Testis (tissue), 2 donors: ENCODE measurements at regions not wholly inside any gene's neighbourhood (a gene's known extent, or its start where the extent isn't known, plus 50 kb on each side); places are given as distances from the start of the nearest gene placed in this dataset.

Experiments
- DNase-seq: peaks from one replicate; pipeline ENCODE4 v3.0.0-alpha.2; 2019
- H3K27ac ChIP-seq, 2 donors: fragments of 200-600 bp; sonication (generic); one replicate each; pipeline ENCODE4 v1.5.1; 2019
- H3K27me3 ChIP-seq: fragments of 200-600 bp; sonication (generic); one replicate; pipeline ENCODE4 v1.5.1; 2019
- H3K36me3 ChIP-seq: fragments of 200-600 bp; sonication (generic); one replicate; pipeline ENCODE4 v1.5.1; 2017; ENCODE audit warnings: low read depth; ENCODE audit errors: missing control alignments
- H3K4me1 ChIP-seq: fragments of 200-600 bp; sonication (generic); one replicate; pipeline ENCODE4 v1.5.1; 2019
- H3K4me3 ChIP-seq, 2 donors: fragments of 200-600 bp; sonication (generic); one replicate each; pipeline ENCODE4 v1.5.1; 2017 to 2019
- H3K9me3 ChIP-seq: fragments of 200-600 bp; sonication (generic); one replicate; pipeline ENCODE4 v1.5.1; 2017
- CTCF ChIP-seq, 3 experiments: fragments of 450-650 bp in 2 of 3; fragments of 200-600 bp in 1 of 3; sonication (generic) in 1 of 3; IDR thresholded peaks; one replicate each; pipeline ENCODE4 v1.5.1; 2016 to 2019; ENCODE audit warnings: antibody characterized with exemption in 3 of 3, mild to moderate bottlenecking in 2 of 3, moderate library complexity in 1 of 3
- POLR2A ChIP-seq: fragments of 450-650 bp; IDR thresholded peaks from one replicate; pipeline ENCODE4 v1.6.1; 2017; ENCODE audit warnings: antibody characterized with exemption, mild to moderate bottlenecking, moderate library complexity
- WGBS, 2 donors: methylation state at CpG; one replicate each; pipeline ENCODE4 v1.1.5; 2018; 5-methylcytosine and 5-hydroxymethylcytosine counted together
- intact Hi-C: fragments of 100-400 bp; cut with DNase I; formaldehyde crosslinking; loops from one replicate; pipeline ENCODE4 v1.15.1; 2023; ENCODE audit warnings: low total_unique reads

GRCh38 chr1:60763741-60764140 is 318.6 kb upstream of the NFIA start:
- Histone ChIP-seq H3K27me3 (no peaks in the 10 kb centered on the region), H3K27ac (no peak overlapping the region)
- no peak for DNase-seq

GRCh38 chr1:60762911-60763310 is 319.4 kb upstream of the NFIA start:
- intact Hi-C loops: no loop called here
- Histone ChIP-seq H3K27me3 (no peaks in the 10 kb centered on the region), H3K9me3 (no peaks in the 10 kb centered on the region), H3K36me3 (no peaks in the 10 kb centered on the region), H3K4me1 (no peaks in the 10 kb centered on the region), H3K27ac (no peak overlapping the region), H3K4me3 (no peak overlapping the region)
- 77 to 81% methylated on average over 1 of the region's 1 CpG for WGBS, 2 donors
- DNase-seq: no peak
- TF ChIP-seq POLR2A: no peak
- no peak for TF ChIP-seq CTCF (IDR thresholded peaks at IDR 0.05)

More at GRCh38 chr1:60763741-60764140, 318.6 kb upstream of the NFIA start:
- H3K9me3 ChIP-seq: no peaks in the 10 kb centered on the region
- no peak overlapping the region for H3K4me3 ChIP-seq
- no peaks in the 10 kb centered on the region for H3K4me1 ChIP-seq
- no peak for TF ChIP-seq POLR2A
- TF ChIP-seq CTCF (IDR thresholded peaks at IDR 0.05): no peak
- H3K36me3 ChIP-seq: no peaks in the 10 kb centered on the region
- intact Hi-C loops: no loop called here

- H3K27ac ChIP-seq: no peak overlapping the region
- no peaks in the 10 kb centered on the region for H3K9me3 ChIP-seq
- no peaks in the 10 kb centered on the region for H3K36me3 ChIP-seq
- H3K4me3 ChIP-seq: no peak overlapping the region
- intact Hi-C loops: no loop called here
- TF ChIP-seq POLR2A (no peak), CTCF (IDR thresholded peaks at IDR 0.05) (no peak)
- WGBS, 2 donors: 92 to 100% methylated on average over 1 of the region's 1 CpG
- no peak for DNase-seq
- no peaks in the 10 kb centered on the region for H3K4me1 ChIP-seq
- H3K27me3 ChIP-seq: no peaks in the 10 kb centered on the region
Measured at GRCh38 chr1:60762176-60762575, 320.2 kb upstream of the NFIA start.

- Histone ChIP-seq H3K36me3 (no peaks in the 10 kb centered on the region), H3K27ac (no peak overlapping the region), H3K4me1 (no peaks in the 10 kb centered on the region), H3K4me3 (no peak overlapping the region), H3K9me3 (no peaks in the 10 kb centered on the region), H3K27me3 (no peaks in the 10 kb centered on the region)
- WGBS, 2 donors: 91 to 92% methylated on average over 3 of the region's 3 CpGs
- DNase-seq: no peak
- intact Hi-C loops: no loop called here
- TF ChIP-seq POLR2A: no peak
- no peak for TF ChIP-seq CTCF (IDR thresholded peaks at IDR 0.05)
Measured at GRCh38 chr1:60759291-60759690, 323.1 kb upstream of the NFIA start.

- H3K4me3 ChIP-seq: no peak overlapping the region
- no peaks in the 10 kb centered on the region for H3K27me3 ChIP-seq
- intact Hi-C loops: no loop called here
Measured at GRCh38 chr1:60757485-60757884, 324.9 kb upstream of the NFIA start.

More at GRCh38 chr1:60757485-60757884, 324.9 kb upstream of the NFIA start:
- Histone ChIP-seq H3K36me3 (no peaks in the 10 kb centered on the region), H3K4me1 (no peaks in the 10 kb centered on the region), H3K27ac (no peak overlapping the region), H3K9me3 (no peaks in the 10 kb centered on the region)
- 79 to 90% methylated on average over 3 of the region's 3 CpGs for WGBS, 2 donors
- no peak for DNase-seq
- TF ChIP-seq CTCF (IDR thresholded peaks at IDR 0.05): no peak
- TF ChIP-seq POLR2A: no peak
